ENCODE measurements at regions not wholly inside any gene's neighbourhood (a gene's known extent, or its start where the extent isn't known, plus 50 kb on each side); places are given as distances from the start of the nearest gene placed in this dataset.

GRCh38 chr11:106176817-106177216 is 99.4 kb downstream of the AASDHPPT start:
- Histone ChIP-seq H3K9me3 (ENCODE audit: control insufficient read depth, insufficient read depth, low read depth, low read length) (no peaks in the 10 kb centered on the region), H3K4me1 (ENCODE audit: control insufficient read depth, insufficient read depth, low read length) (no peaks in the 10 kb centered on the region), H3K4me3 (ENCODE audit: low read depth, low read length) (no peak overlapping the region), H3K36me3 (ENCODE audit: control insufficient read depth in 2 of 2, insufficient read depth in 1 of 2, low read length in 2 of 2) (no peaks in the 10 kb centered on the region), H3K27ac (ENCODE audit: extremely low read depth, low read depth, low read length) (no peak overlapping the region)
- POLR2A ChIA-PET = no interaction called here
- TF ChIP-seq PRDM2 (tag by site-specific recombination; IDR thresholded peaks at IDR 0.05; ENCODE audit: borderline replicate concordance) = no peak
- no peak for TF ChIP-seq ZBTB49 (tag by site-specific recombination; IDR thresholded peaks at IDR 0.05; ENCODE audit: low read depth)
- TF ChIP-seq ZNF37A (tag by site-specific recombination; IDR thresholded peaks at IDR 0.05) = no peak
- no peak for TF ChIP-seq ZNF792 (tag by site-specific recombination; IDR thresholded peaks at IDR 0.05)
- no peak for TF ChIP-seq YY1 (tag by site-specific recombination; IDR thresholded peaks at IDR 0.05)
- TF ChIP-seq ZNF114 (tag by site-specific recombination; IDR thresholded peaks at IDR 0.05) = no peak
- no peak for TF ChIP-seq ZNF223 (tag by site-specific recombination; IDR thresholded peaks at IDR 0.05)
- no peak for TF ChIP-seq YY2 (tag by site-specific recombination; IDR thresholded peaks at IDR 0.05)
- TF ChIP-seq ZBTB21 (tag by site-specific recombination; IDR thresholded peaks at IDR 0.05) = no peak
- no peak for TF ChIP-seq PRDM4 (tag by site-specific recombination; IDR thresholded peaks at IDR 0.05)
- TF ChIP-seq ZNF530 (tag by site-specific recombination; IDR thresholded peaks at IDR 0.05; ENCODE audit: low read depth) = no peak
- TF ChIP-seq ZSCAN23 (tag by site-specific recombination; IDR thresholded peaks at IDR 0.05) = no peak
- no peak for TF ChIP-seq TSHZ1 (tag by site-specific recombination; IDR thresholded peaks at IDR 0.05; ENCODE audit: borderline replicate concordance)
- TF ChIP-seq ZBTB44 (tag by site-specific recombination; IDR thresholded peaks at IDR 0.05) = no peak
- no peak for TF ChIP-seq ZNF664 (tag by site-specific recombination; IDR thresholded peaks at IDR 0.05)
- TF ChIP-seq PRDM1 (tag by site-specific recombination; IDR thresholded peaks at IDR 0.05) = no peak
- no peak for TF ChIP-seq ZNF280D (tag by site-specific recombination; IDR thresholded peaks at IDR 0.05)
- no peak for TF ChIP-seq ZNF621 (tag by site-specific recombination; IDR thresholded peaks at IDR 0.05)
- no peak for TF ChIP-seq ZNF155 (tag by site-specific recombination; IDR thresholded peaks at IDR 0.05)
- CTCF ChIA-PET = interaction anchor here (0.6 kb wide), 1 partner anchor 433 kb away, joined by 3 read pairs; no protein-coding TSS in a partner anchor

Measured in HEK293 (cell line).